ENCODE measurements at regions not wholly inside any gene's neighbourhood (a gene's known extent, or its start where the extent isn't known, plus 50 kb on each side); places are given as distances from the start of the nearest gene placed in this dataset.
"Not testable (repeated sequence)": the region's sequence is repeated elsewhere in the genome, so short reads cannot be mapped to it uniquely, and the experiment has no call there.

- no peak for DNase-seq
Measured at GRCh38 chr6:164807125-164807524, 502.3 kb downstream of the C6orf118 start.

- no peak for DNase-seq
Measured at GRCh38 chr6:164795056-164795815, 514.2 kb downstream of the C6orf118 start.

GRCh38 chr6:164792666-164793065 lies 516.7 kb downstream of the C6orf118 start:
- DNase-seq, result no peak

- DNase-seq, result no peak
Measured at GRCh38 chr6:164791498-164791897, 517.9 kb downstream of the C6orf118 start.

- DNase-seq, result no peak
Measured at GRCh38 chr6:164763788-164764187, 545.6 kb downstream of the C6orf118 start.

- DNase-seq, result no peak
Measured at GRCh38 chr6:164757451-164757850, 552.0 kb downstream of the C6orf118 start.

GRCh38 chr6:164756723-164757122 lies 552.7 kb downstream of the C6orf118 start:
- DNase-seq, result no peak

- no peak for DNase-seq
Measured at GRCh38 chr6:164756142-164756541, 553.3 kb downstream of the C6orf118 start.

- no peak for DNase-seq
Measured at GRCh38 chr6:164753517-164753916, 555.9 kb downstream of the C6orf118 start.

GRCh38 chr6:164751395-164751794 lies 558.0 kb downstream of the C6orf118 start:
- no peak for DNase-seq

GRCh38 chr6:164750128-164750527 lies 559.3 kb downstream of the C6orf118 start:
- no peak for DNase-seq

GRCh38 chr6:164749221-164750064 lies 560.0 kb downstream of the C6orf118 start:
- no peak for DNase-seq

- no peak for DNase-seq
Measured at GRCh38 chr6:164744301-164744700, 565.1 kb downstream of the C6orf118 start.

- no peak for DNase-seq
Measured at GRCh38 chr6:164741938-164742451, 567.4 kb downstream of the C6orf118 start.

- DNase-seq, result not testable (repeated sequence)
Measured at GRCh38 chr6:164736090-164736489, 573.3 kb downstream of the C6orf118 start.

- DNase-seq, result no peak
Measured at GRCh38 chr6:164731539-164731938, 577.9 kb downstream of the C6orf118 start.

- no peak for DNase-seq
Measured at GRCh38 chr6:164721460-164721859, 587.9 kb downstream of the C6orf118 start.

- no peak for DNase-seq
Measured at GRCh38 chr6:164700497-164700896, 608.9 kb downstream of the C6orf118 start.

GRCh38 chr6:164695896-164696295 lies 613.5 kb downstream of the C6orf118 start:
- DNase-seq, result no peak

GRCh38 chr6:164694386-164694785 lies 615.0 kb downstream of the C6orf118 start:
- no peak for DNase-seq

- no peak for DNase-seq
Measured at GRCh38 chr6:164693944-164694343, 615.5 kb downstream of the C6orf118 start.

- DNase-seq, result no peak
Measured at GRCh38 chr6:164692772-164693510, 616.5 kb downstream of the C6orf118 start.
